HG03432 (cell line): ENCODE measurements at regions not wholly inside any gene's neighbourhood (a gene's known extent, or its start where the extent isn't known, plus 50 kb on each side); places are given as distances from the start of the nearest gene placed in this dataset.

Source experiments
- ATAC-seq: cut with Tn5 transposase; IDR thresholded peaks from one replicate; pipeline ENCODE4 v1.9.1; 2021; ENCODE audit warnings: mild to moderate bottlenecking, moderate library complexity; ENCODE audit not compliant: unreplicated experiment

- ATAC-seq, result peak; percentile 54
Observed at GRCh38 chr5:116848954-116849581, 274.4 kb upstream of the SEMA6A start.

- ATAC-seq, result no peak
Observed at GRCh38 chr5:116847960-116848359, 273.3 kb upstream of the SEMA6A start.

GRCh38 chr5:116844015-116844414 is 269.4 kb upstream of the SEMA6A start:
- ATAC-seq, result no peak

GRCh38 chr5:116842514-116842961 is 267.9 kb upstream of the SEMA6A start:
- no peak for ATAC-seq

GRCh38 chr5:116841734-116842133 is 267.1 kb upstream of the SEMA6A start:
- no peak for ATAC-seq

GRCh38 chr5:116838011-116838536 is 263.5 kb upstream of the SEMA6A start:
- no peak for ATAC-seq

- ATAC-seq, result no peak
Observed at GRCh38 chr5:116834796-116835515, 260.3 kb upstream of the SEMA6A start.

- ATAC-seq, result no peak
Observed at GRCh38 chr5:116830079-116830478, 255.5 kb upstream of the SEMA6A start.

GRCh38 chr5:116827078-116827477 is 252.5 kb upstream of the SEMA6A start:
- no peak for ATAC-seq

- no peak for ATAC-seq
Observed at GRCh38 chr5:116825486-116825885, 250.9 kb upstream of the SEMA6A start.

GRCh38 chr5:116824751-116825438 is 250.3 kb upstream of the SEMA6A start:
- ATAC-seq, result no peak

- ATAC-seq, result no peak
Observed at GRCh38 chr5:116814626-116815385, 240.2 kb upstream of the SEMA6A start.

GRCh38 chr5:116813906-116814305 is 239.3 kb upstream of the SEMA6A start:
- no peak for ATAC-seq

GRCh38 chr5:116813356-116813755 is 238.7 kb upstream of the SEMA6A start:
- no peak for ATAC-seq

GRCh38 chr5:116810951-116811350 is 236.3 kb upstream of the SEMA6A start:
- no peak for ATAC-seq

GRCh38 chr5:116806836-116807235 is 232.2 kb upstream of the SEMA6A start:
- no peak for ATAC-seq

GRCh38 chr5:116799401-116799800 is 224.8 kb upstream of the SEMA6A start:
- no peak for ATAC-seq

- no peak for ATAC-seq
Observed at GRCh38 chr5:116795189-116795588, 220.6 kb upstream of the SEMA6A start.

- ATAC-seq, result no peak
Observed at GRCh38 chr5:116789522-116789921, 214.9 kb upstream of the SEMA6A start.

- no peak for ATAC-seq
Observed at GRCh38 chr5:116788851-116789403, 214.3 kb upstream of the SEMA6A start.

- ATAC-seq, result peak; percentile 79
Observed at GRCh38 chr5:116787570-116787969, 212.9 kb upstream of the SEMA6A start.
